ENCODE measurements at regions not wholly inside any gene's neighbourhood (a gene's known extent, or its start where the extent isn't known, plus 50 kb on each side); places are given as distances from the start of the nearest gene placed in this dataset.

GRCh38 chr1:90558126-90558525 lies 159.0 kb downstream of the BARHL2 start:
- TF ChIP-seq, protein P1, sequence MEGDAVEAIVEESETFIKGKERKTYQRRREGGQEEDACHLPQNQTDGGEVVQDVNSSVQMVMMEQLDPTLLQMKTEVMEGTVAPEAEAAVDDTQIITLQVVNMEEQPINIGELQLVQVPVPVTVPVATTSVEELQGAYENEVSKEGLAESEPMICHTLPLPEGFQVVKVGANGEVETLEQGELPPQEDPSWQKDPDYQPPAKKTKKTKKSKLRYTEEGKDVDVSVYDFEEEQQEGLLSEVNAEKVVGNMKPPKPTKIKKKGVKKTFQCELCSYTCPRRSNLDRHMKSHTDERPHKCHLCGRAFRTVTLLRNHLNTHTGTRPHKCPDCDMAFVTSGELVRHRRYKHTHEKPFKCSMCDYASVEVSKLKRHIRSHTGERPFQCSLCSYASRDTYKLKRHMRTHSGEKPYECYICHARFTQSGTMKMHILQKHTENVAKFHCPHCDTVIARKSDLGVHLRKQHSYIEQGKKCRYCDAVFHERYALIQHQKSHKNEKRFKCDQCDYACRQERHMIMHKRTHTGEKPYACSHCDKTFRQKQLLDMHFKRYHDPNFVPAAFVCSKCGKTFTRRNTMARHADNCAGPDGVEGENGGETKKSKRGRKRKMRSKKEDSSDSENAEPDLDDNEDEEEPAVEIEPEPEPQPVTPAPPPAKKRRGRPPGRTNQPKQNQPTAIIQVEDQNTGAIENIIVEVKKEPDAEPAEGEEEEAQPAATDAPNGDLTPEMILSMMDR (conservative IDR thresholded peaks at IDR 0.05; ENCODE audit: low read depth in 2 of 2) = no peak
- TF ChIP-seq EZH2 (IDR thresholded peaks at IDR 0.05; ENCODE audit: low read depth, unreplicated experiment) (no peak), EZH2phosphoT487 (IDR thresholded peaks at IDR 0.05; ENCODE audit: unreplicated experiment) (no peak), POLR2AphosphoS5 (IDR thresholded peaks at IDR 0.05; ENCODE audit: low read depth) (no peak), ZNF331 (CRISPR knock-in tag; IDR thresholded peaks at IDR 0.05; ENCODE audit: low read depth) (no peak), ZNF114 (CRISPR knock-in tag; IDR thresholded peaks at IDR 0.05) (no peak), ETS1 (IDR thresholded peaks at IDR 0.05) (no peak), CREB1 (CRISPR knock-in tag; IDR thresholded peaks at IDR 0.05; ENCODE audit: low read depth) (no peak), STAT1 (IDR thresholded peaks at IDR 0.05; ENCODE audit: unreplicated experiment) (no peak)
- TF ChIP-seq, protein P2, sequence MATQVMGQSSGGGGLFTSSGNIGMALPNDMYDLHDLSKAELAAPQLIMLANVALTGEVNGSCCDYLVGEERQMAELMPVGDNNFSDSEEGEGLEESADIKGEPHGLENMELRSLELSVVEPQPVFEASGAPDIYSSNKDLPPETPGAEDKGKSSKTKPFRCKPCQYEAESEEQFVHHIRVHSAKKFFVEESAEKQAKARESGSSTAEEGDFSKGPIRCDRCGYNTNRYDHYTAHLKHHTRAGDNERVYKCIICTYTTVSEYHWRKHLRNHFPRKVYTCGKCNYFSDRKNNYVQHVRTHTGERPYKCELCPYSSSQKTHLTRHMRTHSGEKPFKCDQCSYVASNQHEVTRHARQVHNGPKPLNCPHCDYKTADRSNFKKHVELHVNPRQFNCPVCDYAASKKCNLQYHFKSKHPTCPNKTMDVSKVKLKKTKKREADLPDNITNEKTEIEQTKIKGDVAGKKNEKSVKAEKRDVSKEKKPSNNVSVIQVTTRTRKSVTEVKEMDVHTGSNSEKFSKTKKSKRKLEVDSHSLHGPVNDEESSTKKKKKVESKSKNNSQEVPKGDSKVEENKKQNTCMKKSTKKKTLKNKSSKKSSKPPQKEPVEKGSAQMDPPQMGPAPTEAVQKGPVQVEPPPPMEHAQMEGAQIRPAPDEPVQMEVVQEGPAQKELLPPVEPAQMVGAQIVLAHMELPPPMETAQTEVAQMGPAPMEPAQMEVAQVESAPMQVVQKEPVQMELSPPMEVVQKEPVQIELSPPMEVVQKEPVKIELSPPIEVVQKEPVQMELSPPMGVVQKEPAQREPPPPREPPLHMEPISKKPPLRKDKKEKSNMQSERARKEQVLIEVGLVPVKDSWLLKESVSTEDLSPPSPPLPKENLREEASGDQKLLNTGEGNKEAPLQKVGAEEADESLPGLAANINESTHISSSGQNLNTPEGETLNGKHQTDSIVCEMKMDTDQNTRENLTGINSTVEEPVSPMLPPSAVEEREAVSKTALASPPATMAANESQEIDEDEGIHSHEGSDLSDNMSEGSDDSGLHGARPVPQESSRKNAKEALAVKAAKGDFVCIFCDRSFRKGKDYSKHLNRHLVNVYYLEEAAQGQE (IDR thresholded peaks at IDR 0.05; ENCODE audit: unreplicated experiment) = no peak

All from GM23338 (cell line).